AG10803 (cell line): ENCODE measurements at regions not wholly inside any gene's neighbourhood (a gene's known extent, or its start where the extent isn't known, plus 50 kb on each side); places are given as distances from the start of the nearest gene placed in this dataset.
"Not testable (repeated sequence)": the region's sequence is repeated elsewhere in the genome, so short reads cannot be mapped to it uniquely, and the experiment has no call there.

ENCODE experiments used
- DNase-seq: peaks from one replicate; pipeline ENCODE4 v3.0.0; 2010; ENCODE audit warnings: low read depth
- H3K4me3 ChIP-seq: 2 replicates; pipeline ENCODE4 v1.5.1; 2011; ENCODE audit warnings: mild to moderate bottlenecking, low read length, control low read depth
- TF ChIP-seq, protein P1 (sequence below): conservative IDR thresholded peaks from 2 replicates; pipeline ENCODE4 v1.5.1; 2011; ENCODE audit warnings: mild to moderate bottlenecking, low read length, control low read depth, inconsistent platforms

DNA sequence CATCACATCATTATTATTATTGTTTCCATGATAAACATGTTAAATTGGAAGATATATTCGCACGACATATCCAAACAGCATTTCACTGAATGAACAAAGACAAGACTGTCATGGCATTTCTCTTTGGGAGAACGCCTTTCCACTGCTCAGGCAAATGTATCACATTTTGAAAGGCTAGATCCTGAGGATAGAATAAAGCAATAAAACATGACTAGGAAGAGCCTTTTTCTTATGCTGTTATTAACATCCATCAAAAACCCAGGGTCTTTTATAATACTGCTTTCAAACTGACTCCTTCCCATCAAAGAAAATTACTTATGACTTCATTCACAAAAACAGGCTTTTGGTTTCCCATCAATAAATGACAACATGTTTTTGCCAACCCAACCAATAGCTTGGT, 630.9 kb downstream of the TMTC2 start:
- TF ChIP-seq, protein P1, sequence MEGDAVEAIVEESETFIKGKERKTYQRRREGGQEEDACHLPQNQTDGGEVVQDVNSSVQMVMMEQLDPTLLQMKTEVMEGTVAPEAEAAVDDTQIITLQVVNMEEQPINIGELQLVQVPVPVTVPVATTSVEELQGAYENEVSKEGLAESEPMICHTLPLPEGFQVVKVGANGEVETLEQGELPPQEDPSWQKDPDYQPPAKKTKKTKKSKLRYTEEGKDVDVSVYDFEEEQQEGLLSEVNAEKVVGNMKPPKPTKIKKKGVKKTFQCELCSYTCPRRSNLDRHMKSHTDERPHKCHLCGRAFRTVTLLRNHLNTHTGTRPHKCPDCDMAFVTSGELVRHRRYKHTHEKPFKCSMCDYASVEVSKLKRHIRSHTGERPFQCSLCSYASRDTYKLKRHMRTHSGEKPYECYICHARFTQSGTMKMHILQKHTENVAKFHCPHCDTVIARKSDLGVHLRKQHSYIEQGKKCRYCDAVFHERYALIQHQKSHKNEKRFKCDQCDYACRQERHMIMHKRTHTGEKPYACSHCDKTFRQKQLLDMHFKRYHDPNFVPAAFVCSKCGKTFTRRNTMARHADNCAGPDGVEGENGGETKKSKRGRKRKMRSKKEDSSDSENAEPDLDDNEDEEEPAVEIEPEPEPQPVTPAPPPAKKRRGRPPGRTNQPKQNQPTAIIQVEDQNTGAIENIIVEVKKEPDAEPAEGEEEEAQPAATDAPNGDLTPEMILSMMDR = no peak
- no peak overlapping the region for H3K4me3 ChIP-seq
- DNase-seq = no peak

DNA sequence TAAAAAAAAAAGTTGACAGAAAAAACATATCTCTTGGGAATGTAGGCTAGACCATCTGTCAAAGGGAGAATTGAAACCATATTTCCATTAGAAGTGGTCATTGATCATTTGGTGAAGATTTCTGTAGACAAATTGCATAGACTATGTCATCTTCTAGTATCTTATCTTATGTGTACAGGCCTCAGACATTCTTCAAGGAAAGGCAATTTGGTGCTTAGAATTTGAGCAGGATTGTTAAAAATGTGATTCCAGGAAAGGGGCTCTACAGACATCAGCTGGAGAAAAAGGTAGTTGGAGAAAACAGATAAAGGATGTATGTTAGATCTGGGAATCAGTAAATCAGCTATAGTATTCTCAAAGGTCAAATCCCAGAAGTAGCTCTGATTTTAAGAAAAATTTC, 627.1 kb downstream of the TMTC2 start:
- TF ChIP-seq, protein P1 = no peak

DNA sequence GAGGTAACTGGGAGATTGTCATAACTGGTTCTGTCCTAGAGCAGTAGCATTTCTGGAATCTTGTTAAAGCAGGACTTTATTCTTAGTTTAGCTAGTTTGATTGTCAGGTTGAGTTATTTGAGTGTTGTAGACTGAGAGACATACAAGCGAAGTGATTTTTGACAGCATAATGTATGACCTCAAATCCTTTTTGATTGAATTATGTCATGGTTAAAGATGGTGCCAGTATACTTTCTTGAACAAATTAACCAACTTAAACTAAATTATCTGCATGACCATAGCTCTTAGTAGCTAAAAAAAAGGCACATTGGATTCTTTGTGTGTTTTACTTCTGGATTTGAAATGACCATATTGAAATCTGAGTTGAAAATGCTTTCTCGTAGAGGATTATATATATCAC, 626.6 kb downstream of the TMTC2 start:
- H3K4me3 ChIP-seq = no peak overlapping the region
- TF ChIP-seq, protein P1 = no peak
- no peak for DNase-seq

More for the DNA sequence above, 627.1 kb downstream of the TMTC2 start:
- no peak for DNase-seq
- no peak overlapping the region for H3K4me3 ChIP-seq

DNA sequence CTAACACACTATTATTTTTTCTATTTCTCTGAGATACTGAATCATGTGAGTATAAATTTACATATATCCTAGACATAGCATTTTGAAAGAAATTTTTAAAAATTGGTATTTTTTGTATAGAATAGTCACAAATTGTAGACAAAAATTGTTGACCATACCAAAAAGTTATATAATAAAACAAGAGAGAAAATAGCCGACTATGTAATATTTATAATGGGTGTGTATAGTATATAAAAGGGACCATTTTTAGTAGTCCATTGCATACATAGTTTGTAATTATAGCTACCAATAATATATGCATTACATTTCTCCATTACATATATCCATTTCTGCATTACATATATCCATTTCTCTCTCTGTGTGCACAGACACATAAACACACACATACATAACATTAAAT, 590.2 kb downstream of the TMTC2 start:
- DNase-seq = no peak
- H3K4me3 ChIP-seq = no peak overlapping the region
- TF ChIP-seq, protein P1 = no peak

DNA sequence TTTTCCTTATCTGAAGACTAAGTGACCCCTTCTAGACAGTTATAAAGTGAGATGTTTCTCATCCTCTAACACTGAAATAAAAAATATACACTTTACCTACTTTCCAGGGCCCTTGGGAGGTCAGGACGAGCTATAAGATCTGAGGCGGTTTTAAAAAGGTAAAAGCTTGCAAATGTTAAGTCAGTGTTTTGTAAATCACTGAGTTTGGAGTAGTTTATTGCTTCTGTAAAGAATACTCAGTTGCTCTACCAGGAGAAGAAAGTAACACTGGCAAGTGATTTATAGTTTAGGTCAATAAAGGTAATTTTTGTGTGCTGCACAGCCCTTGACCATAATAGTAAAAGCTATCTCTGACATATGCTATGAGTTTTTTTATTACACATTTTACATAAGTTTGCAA, 584.5 kb downstream of the TMTC2 start:
- TF ChIP-seq, protein P1 = no peak
- DNase-seq = no peak
- H3K4me3 ChIP-seq = no peak overlapping the region

DNA sequence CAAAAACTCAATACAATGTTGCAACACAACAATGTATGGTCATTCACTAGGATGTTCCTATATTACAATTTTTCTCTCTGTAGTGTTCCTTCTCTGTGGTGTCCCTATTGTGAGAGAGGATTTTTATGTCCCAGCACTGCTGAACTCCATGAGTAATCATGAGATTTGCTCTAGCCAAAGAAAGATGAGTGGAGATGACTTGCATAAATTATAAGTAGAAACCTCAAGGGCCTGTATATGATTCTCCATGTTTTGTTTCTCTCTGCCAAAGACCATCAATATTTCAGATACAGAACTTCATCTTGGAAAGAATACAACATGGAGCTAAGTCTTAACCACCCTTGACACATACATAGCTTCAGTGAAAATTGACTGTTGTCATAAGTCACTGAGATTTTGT, 579.1 kb downstream of the TMTC2 start:
- TF ChIP-seq, protein P1 = no peak
- no peak for DNase-seq
- H3K4me3 ChIP-seq = no peak overlapping the region

DNA sequence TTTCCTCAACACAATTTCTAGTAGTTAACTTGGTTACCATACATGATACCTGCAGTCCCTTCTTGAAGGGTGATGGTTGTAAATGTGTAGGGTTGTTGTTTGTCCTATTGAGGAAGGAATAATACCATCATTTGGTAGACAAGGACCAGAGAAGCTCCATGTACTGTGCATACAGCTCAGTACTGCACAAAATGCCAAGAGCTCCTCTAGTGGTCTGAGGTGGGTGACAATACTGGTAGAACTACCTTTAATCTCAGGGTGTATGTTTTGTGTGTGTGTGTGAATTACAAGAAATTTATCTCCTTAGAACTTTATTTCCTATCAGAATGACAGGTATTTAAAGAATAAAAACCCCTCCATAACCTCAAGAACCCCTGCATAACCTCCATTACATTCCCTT, 575.3 kb downstream of the TMTC2 start:
- no peak for DNase-seq
- TF ChIP-seq, protein P1 = no peak
- no peak overlapping the region for H3K4me3 ChIP-seq

DNA sequence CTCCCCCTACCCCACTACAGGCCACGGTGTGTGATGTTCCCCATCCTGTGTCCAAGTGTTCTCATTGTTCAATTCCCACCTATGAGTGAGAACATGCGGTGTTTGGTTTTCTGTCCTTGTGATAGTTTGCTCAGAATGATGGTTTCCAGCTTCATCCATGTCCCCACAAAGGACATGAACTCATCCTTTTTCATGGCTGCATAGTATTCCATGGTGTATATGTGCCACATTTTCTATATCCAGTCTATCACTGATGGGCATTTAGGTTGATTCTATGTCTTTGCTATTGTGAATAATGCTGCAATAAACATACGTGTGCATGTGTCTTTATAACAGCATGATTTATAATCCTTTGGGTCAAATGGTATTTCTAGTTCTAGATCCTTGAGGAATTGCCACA, 573.4 kb downstream of the TMTC2 start:
- not testable (repeated sequence) for DNase-seq

More for the DNA sequence above, 573.4 kb downstream of the TMTC2 start:
- H3K4me3 ChIP-seq = not testable (repeated sequence)
